Smooth muscle cell (in vitro differentiated cells): ENCODE measurements at regions not wholly inside any gene's neighbourhood (a gene's known extent, or its start where the extent isn't known, plus 50 kb on each side); places are given as distances from the start of the nearest gene placed in this dataset.

Experiments
- DNase-seq: peaks from one replicate; lab custom pipeline; 2025; ENCODE audit not compliant: unreplicated experiment; lab: John Stamatoyannopoulos, UW
- H2AFZ ChIP-seq: fragments of 200-600 bp; sonication (generic); 2 replicates; pipeline ENCODE4 v1.6.0; 2016; ENCODE audit warnings: antibody characterized with exemption, low read depth, mild to moderate bottlenecking
- H3F3A ChIP-seq: fragments of 200-600 bp; sonication (generic); 2 replicates; pipeline ENCODE4 v1.6.0; 2017; ENCODE audit warnings: antibody characterized with exemption, low read depth
- H3K27ac ChIP-seq: fragments of 200-600 bp; sonication (generic); 2 replicates; pipeline ENCODE4 v1.5.1; 2016; ENCODE audit warnings: low read depth, mild to moderate bottlenecking
- H3K27me3 ChIP-seq: fragments of 200-600 bp; sonication (generic); 2 replicates; pipeline ENCODE4 v1.6.1; 2016; ENCODE audit warnings: low read depth, mild to moderate bottlenecking
- H3K36me3 ChIP-seq: fragments of 200-600 bp; sonication (generic); 2 replicates; pipeline ENCODE4 v1.5.1; 2016; ENCODE audit warnings: low read depth
- H3K4me1 ChIP-seq: fragments of 200-600 bp; sonication (generic); 2 replicates; pipeline ENCODE4 v1.5.1; 2016; ENCODE audit warnings: low read depth
- H3K4me2 ChIP-seq: fragments of 200-600 bp; sonication (generic); 2 replicates; pipeline ENCODE4 v1.6.0; 2016; ENCODE audit warnings: mild to moderate bottlenecking
- H3K4me3 ChIP-seq: fragments of 200-600 bp; sonication (generic); 2 replicates; pipeline ENCODE4 v1.5.1; 2016; ENCODE audit warnings: mild to moderate bottlenecking
- H3K79me2 ChIP-seq: fragments of 200-600 bp; sonication (generic); 2 replicates; pipeline ENCODE4 v1.6.0; 2016; ENCODE audit warnings: low read depth, mild to moderate bottlenecking
- H3K9ac ChIP-seq: fragments of 200-600 bp; sonication (generic); 2 replicates; pipeline ENCODE4 v1.6.0; 2016; ENCODE audit warnings: low read depth
- H3K9me3 ChIP-seq: fragments of 200-600 bp; sonication (generic); replicated peaks from 2 replicates; pipeline ENCODE4 v1.5.1; 2016; ENCODE audit warnings: low read depth
- H4K20me1 ChIP-seq: fragments of 200-600 bp; sonication (generic); 2 replicates; pipeline ENCODE4 v1.6.0; 2016; ENCODE audit warnings: low read depth
- WGBS: methylation state at CpG from one replicate; pipeline ENCODE4 v1.1.7; 2016; ENCODE audit warnings: low lambda C conversion rate; 5-methylcytosine and 5-hydroxymethylcytosine counted together
- TF ChIP-seq, protein P1 (sequence below): fragments of 200-600 bp; sonication (generic); IDR thresholded peaks from 2 replicates; pipeline ENCODE4 v1.5.1; 2017; ENCODE audit warnings: borderline replicate concordance, mild to moderate bottlenecking, antibody characterized with exemption; ENCODE audit not compliant: insufficient read depth, poor library complexity, severe bottlenecking

DNA sequence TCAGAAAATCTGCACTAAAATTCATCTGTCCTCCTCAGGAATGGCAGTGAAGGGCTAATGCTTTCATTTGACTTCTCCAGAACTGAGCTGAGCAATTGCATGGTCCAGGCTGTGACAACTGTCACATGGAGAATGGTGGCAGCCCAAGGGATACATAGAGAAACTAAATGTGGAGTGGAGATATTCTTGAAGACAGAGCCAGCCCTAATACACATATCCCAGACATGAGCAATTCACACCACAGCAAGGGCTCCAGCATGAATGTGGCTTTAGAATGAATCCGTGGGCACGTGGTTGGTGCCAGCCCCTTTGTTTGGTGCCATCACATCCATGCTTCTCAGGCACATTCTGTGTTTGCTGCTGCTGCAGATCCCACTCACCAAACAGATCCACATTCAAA is 121.6 kb upstream of the MXRA5 start:
- H3K4me3 ChIP-seq: no peak overlapping the region
- no peaks in the 10 kb centered on the region for H3K36me3 ChIP-seq
- WGBS: 92% methylated on average over 2 of the region's 2 CpGs
- no peak overlapping the region for H3K4me2 ChIP-seq
- no peaks in the 10 kb centered on the region for H3K27me3 ChIP-seq
- no peak overlapping the region for H3K9ac ChIP-seq
- H3K79me2 ChIP-seq: no peaks in the 10 kb centered on the region
- H4K20me1 ChIP-seq: no peaks in the 10 kb centered on the region
- no peak overlapping the region for H3K27ac ChIP-seq
- TF ChIP-seq, protein P1, sequence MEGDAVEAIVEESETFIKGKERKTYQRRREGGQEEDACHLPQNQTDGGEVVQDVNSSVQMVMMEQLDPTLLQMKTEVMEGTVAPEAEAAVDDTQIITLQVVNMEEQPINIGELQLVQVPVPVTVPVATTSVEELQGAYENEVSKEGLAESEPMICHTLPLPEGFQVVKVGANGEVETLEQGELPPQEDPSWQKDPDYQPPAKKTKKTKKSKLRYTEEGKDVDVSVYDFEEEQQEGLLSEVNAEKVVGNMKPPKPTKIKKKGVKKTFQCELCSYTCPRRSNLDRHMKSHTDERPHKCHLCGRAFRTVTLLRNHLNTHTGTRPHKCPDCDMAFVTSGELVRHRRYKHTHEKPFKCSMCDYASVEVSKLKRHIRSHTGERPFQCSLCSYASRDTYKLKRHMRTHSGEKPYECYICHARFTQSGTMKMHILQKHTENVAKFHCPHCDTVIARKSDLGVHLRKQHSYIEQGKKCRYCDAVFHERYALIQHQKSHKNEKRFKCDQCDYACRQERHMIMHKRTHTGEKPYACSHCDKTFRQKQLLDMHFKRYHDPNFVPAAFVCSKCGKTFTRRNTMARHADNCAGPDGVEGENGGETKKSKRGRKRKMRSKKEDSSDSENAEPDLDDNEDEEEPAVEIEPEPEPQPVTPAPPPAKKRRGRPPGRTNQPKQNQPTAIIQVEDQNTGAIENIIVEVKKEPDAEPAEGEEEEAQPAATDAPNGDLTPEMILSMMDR: no peak
- H3K4me1 ChIP-seq: no peaks in the 10 kb centered on the region
- no peaks in the 10 kb centered on the region for H3F3A ChIP-seq
- DNase-seq: no peak
- no peak overlapping the region for H2AFZ ChIP-seq
- H3K9me3 ChIP-seq: no peaks in the 10 kb centered on the region

- no peaks in the 10 kb centered on the region for H3F3A ChIP-seq
- no peaks in the 10 kb centered on the region for H3K4me1 ChIP-seq
- no peak overlapping the region for H3K4me3 ChIP-seq
- no peaks in the 10 kb centered on the region for H3K36me3 ChIP-seq
- no peak for DNase-seq
- no peaks in the 10 kb centered on the region for H4K20me1 ChIP-seq
- no peak overlapping the region for H2AFZ ChIP-seq
- TF ChIP-seq, protein P1: no peak
- no peaks in the 10 kb centered on the region for H3K27me3 ChIP-seq
- no peaks in the 10 kb centered on the region for H3K79me2 ChIP-seq
- H3K4me2 ChIP-seq: no peak overlapping the region
- H3K9ac ChIP-seq: no peak overlapping the region
- no peak overlapping the region for H3K27ac ChIP-seq
- 77% methylated on average over 5 of the region's 5 CpGs for WGBS
- no peaks in the 10 kb centered on the region for H3K9me3 ChIP-seq
Measured at GRCh38 chrX:3465017-3465416, 118.6 kb upstream of the MXRA5 start.

DNA sequence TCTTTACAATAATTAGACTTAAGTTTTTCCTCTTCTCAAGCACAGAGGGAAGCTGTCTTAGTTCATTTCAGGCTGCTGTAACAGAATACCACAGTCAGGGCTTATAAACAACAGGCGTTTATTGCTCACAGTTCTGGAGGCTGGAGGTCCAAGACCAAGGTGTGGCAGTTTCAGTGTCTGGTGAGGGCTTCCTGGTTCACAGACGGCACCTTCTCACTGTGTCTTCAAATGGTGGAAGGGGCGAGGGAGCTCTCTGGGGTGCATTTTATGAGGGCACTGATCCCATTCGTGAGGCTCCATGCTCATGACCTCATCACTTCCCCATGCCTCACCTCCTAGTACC is 115.7 kb upstream of the MXRA5 start:
- peak overlapping the region; percentile 30 for H3K27ac ChIP-seq
- no peaks in the 10 kb centered on the region for H3K4me1 ChIP-seq
- H3K79me2 ChIP-seq: no peaks in the 10 kb centered on the region
- H3K36me3 ChIP-seq: no peaks in the 10 kb centered on the region
- peak overlapping the region; percentile 30 for H2AFZ ChIP-seq
- no peak for DNase-seq
- H3K9me3 ChIP-seq: no peaks in the 10 kb centered on the region
- H3K4me2 ChIP-seq: peak overlapping the region; percentile 58
- TF ChIP-seq, protein P1: no peak
- no peaks in the 10 kb centered on the region for H3K27me3 ChIP-seq
- H3K4me3 ChIP-seq: no peak overlapping the region
- no peaks in the 10 kb centered on the region for H3F3A ChIP-seq
- H4K20me1 ChIP-seq: no peaks in the 10 kb centered on the region
- no peak overlapping the region for H3K9ac ChIP-seq
- 64% methylated on average over 4 of the region's 4 CpGs for WGBS

DNA sequence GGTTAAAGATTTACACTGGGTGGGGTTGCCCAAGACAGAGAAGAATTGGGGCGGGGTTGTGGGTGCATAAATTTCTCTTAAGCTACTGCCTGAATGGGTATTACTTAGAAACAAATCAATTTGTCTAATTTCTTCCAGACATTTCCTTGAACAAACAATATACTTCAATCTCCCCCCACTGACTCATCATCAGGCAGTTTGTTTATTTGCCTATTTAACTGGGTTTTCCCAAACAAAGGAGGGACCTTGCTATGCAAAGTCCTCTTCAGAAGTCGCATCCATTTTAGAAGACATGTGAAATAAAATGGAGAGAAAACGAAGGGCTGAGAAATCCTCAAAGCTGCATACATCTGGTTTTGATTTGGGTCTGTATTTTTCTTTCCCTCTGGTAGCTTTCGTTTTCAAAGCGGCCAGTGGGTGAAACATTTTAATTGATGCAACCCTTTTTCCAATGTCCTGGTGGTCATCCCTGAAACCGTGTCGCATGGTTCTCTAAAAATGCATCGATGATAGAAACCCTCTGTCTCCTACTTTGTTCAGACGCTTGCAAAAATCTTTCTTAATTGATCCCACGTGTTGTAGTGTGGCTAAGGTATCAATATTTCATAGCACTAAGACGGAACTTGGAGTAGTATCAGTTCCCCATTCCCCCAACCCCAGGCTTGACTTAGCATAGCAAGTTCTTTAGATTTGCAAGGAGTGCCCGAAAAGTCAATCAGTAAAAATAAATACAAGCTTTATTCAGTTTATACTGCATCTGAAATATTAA is 115.1 kb upstream of the MXRA5 start:
- H3K27ac ChIP-seq: peak overlapping the region; percentile 30
- H3K27me3 ChIP-seq: no peaks in the 10 kb centered on the region
- H3K79me2 ChIP-seq: no peaks in the 10 kb centered on the region
- H3K4me1 ChIP-seq: no peaks in the 10 kb centered on the region
- TF ChIP-seq, protein P1: no peak
- no peak for DNase-seq
- H3K4me2 ChIP-seq: peak overlapping the region; percentile 58
- H3F3A ChIP-seq: no peaks in the 10 kb centered on the region
- H2AFZ ChIP-seq: peak overlapping the region; percentile 30
- H3K36me3 ChIP-seq: no peaks in the 10 kb centered on the region
- no peaks in the 10 kb centered on the region for H4K20me1 ChIP-seq
- H3K9me3 ChIP-seq: no peaks in the 10 kb centered on the region
- no peak overlapping the region for H3K9ac ChIP-seq
- WGBS: 42% methylated on average over 12 of the region's 12 CpGs
- H3K4me3 ChIP-seq: peak overlapping the region; percentile 14
